NT2/D1 (cell line): ENCODE measurements at regions not wholly inside any gene's neighbourhood (a gene's known extent, or its start where the extent isn't known, plus 50 kb on each side); places are given as distances from the start of the nearest gene placed in this dataset.

Source experiments
- SUZ12 ChIP-seq: IDR thresholded peaks from 2 replicates; pipeline ENCODE4 v1.6.1; 2011; ENCODE audit not compliant: insufficient read length, insufficient read depth; ENCODE audit errors: extremely low read depth
- YY1 ChIP-seq: IDR thresholded peaks from 2 replicates; pipeline ENCODE4 v1.6.1; 2011; ENCODE audit not compliant: insufficient read length, insufficient read depth

DNA sequence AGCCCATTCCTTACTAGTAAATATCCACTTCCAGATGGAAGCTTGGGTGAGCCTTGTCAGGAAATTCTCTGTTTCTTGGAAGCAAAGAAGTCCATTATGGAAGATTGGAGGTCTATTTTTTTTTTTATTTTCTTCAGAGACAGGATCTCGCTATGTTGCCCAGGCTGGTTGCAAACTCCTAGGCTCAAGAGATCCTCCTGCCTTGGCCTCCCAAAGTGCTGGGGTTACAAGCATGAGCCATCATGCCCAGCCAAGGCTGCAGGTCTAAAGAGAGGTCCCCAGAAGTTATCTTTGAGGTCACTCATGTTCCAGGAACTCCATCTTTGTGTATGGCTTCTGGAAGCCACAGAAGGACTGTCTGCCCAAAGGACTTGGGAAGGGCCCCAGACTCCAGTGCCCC is 255.3 kb downstream of the LY86 start:
- TF ChIP-seq SUZ12, result no peak
- no peak for TF ChIP-seq YY1
